A549 (cell line): ENCODE measurements at regions not wholly inside any gene's neighbourhood (a gene's known extent, or its start where the extent isn't known, plus 50 kb on each side); places are given as distances from the start of the nearest gene placed in this dataset.

Experiments used
- ATAC-seq, 2 experiments: fragments of 200-7000 bp in 1 of 2; fragments of >200 bp in 1 of 2; cut with Nextera tagmentation in 1 of 2; cut with Tn5 transposase in 1 of 2; 3 replicates each; pipeline versions ENCODE4 v1.8.0 to v1.9.1; 2018 to 2020; ENCODE audit warnings: mild to moderate bottlenecking in 1 of 2, moderate library complexity in 1 of 2
- CTCF ChIA-PET: fragments of 300-600 bp; sonication (Branson Sonifier 250); formaldehyde crosslinking; extraction: SDS; loops from one replicate; lab custom pipeline; 2021; ENCODE audit warnings: antibody characterized with exemption, inconsistent platforms; lab: Yijun Ruan, JAX
- POLR2A ChIA-PET: fragments of 350-600 bp; formaldehyde crosslinking; extraction: SDS; loops from one replicate; lab custom pipeline; 2021; ENCODE audit warnings: antibody characterized with exemption, inconsistent platforms; lab: Yijun Ruan, JAX
- DNase-seq, 2 experiments: peaks; one replicate each; pipeline versions ENCODE4 v3.0.0 to v3.0.0-alpha.2; 2011 to 2016; ENCODE audit warnings: low read depth in 1 of 2, low spot score in 1 of 2
- FAIRE-seq: peaks from 2 replicates; lab custom pipeline; 2011; peaks lifted over from hg19 to GRCh38; lab: Jason Lieb, UNC
- H3K27ac ChIP-seq, 2 experiments: fragments of >200 bp; sonication (Bioruptor Twin); formaldehyde crosslinking; 3 replicates each; pipeline ENCODE4 v1.5.1; 2016 to 2017
- H3K4me1 ChIP-seq: fragments of >200 bp; sonication (Bioruptor Twin); formaldehyde crosslinking; 3 replicates; pipeline ENCODE4 v1.6.1; 2016
- H3K4me2 ChIP-seq: fragments of >200 bp; sonication (Bioruptor Twin); formaldehyde crosslinking; 3 replicates; pipeline ENCODE4 v1.6.1; 2016
- H3K4me3 ChIP-seq: fragments of >200 bp; sonication (Bioruptor Twin); formaldehyde crosslinking; 3 replicates; pipeline ENCODE4 v1.5.1; 2016
- H3K9me3 ChIP-seq: fragments of >200 bp; sonication (Bioruptor Twin); formaldehyde crosslinking; 3 replicates; pipeline ENCODE4 v1.6.1; 2016
- CBX2 ChIP-seq: fragments of 200-600 bp; sonication (generic); IDR thresholded peaks from 2 replicates; pipeline ENCODE4 v1.6.1; 2016; ENCODE audit warnings: low read depth, mild to moderate bottlenecking, borderline replicate concordance
- CHD2 ChIP-seq: fragments of 150-350 bp; IDR thresholded peaks from 2 replicates; pipeline ENCODE4 v1.6.1; 2014; ENCODE audit warnings: low read length; ENCODE audit not compliant: partially characterized antibody
- CHD4 ChIP-seq: fragments of 200-600 bp; sonication (generic); IDR thresholded peaks from 2 replicates; pipeline ENCODE4 v1.6.1; 2016; ENCODE audit warnings: antibody characterized with exemption, mild to moderate bottlenecking, borderline replicate concordance
- FOSB ChIP-seq: fragments of 250-450 bp; sonication (Bioruptor Pico); IDR thresholded peaks from 2 replicates; pipeline ENCODE4 v1.5.0; 2020; ENCODE audit warnings: mild to moderate bottlenecking, moderate library complexity
- FOXS1 ChIP-seq: fragments of 250-450 bp; sonication (Bioruptor Pico); IDR thresholded peaks from 2 replicates; pipeline ENCODE4 v1.5.0; 2020; ENCODE audit warnings: mild to moderate bottlenecking, moderate library complexity
- GATA3 ChIP-seq: IDR thresholded peaks from 2 replicates; pipeline ENCODE4 v1.6.1; 2012; ENCODE audit warnings: borderline replicate concordance
- HOXB5 ChIP-seq: fragments of 250-450 bp; sonication (Bioruptor Pico); IDR thresholded peaks from 2 replicates; pipeline ENCODE4 v1.5.0; 2020; ENCODE audit warnings: mild to moderate bottlenecking, moderate library complexity
- KDM1A ChIP-seq: fragments of 200-600 bp; sonication (generic); IDR thresholded peaks from 2 replicates; pipeline ENCODE4 v1.6.1; 2016; ENCODE audit warnings: low read depth, mild to moderate bottlenecking
- MAZ ChIP-seq: fragments of 150-350 bp; IDR thresholded peaks from 2 replicates; pipeline ENCODE4 v1.6.1; 2014; ENCODE audit warnings: antibody characterized with exemption, low read depth, low read length, borderline replicate concordance
- NR3C1 ChIP-seq: fragments of >200 bp; sonication (Bioruptor Twin); formaldehyde crosslinking; IDR thresholded peaks from 3 replicates; pipeline ENCODE4 v1.6.1; 2017
- PHF8 ChIP-seq: fragments of 200-600 bp; sonication (generic); IDR thresholded peaks from 2 replicates; pipeline ENCODE4 v1.6.1; 2016; ENCODE audit warnings: low read depth, mild to moderate bottlenecking, antibody characterized with exemption, moderate library complexity, borderline replicate concordance
- POLR2A ChIP-seq: IDR thresholded peaks from 2 replicates; pipeline ENCODE4 v1.6.1; 2012; ENCODE audit warnings: mild to moderate bottlenecking, low read length
- POLR2AphosphoS2 ChIP-seq: conservative IDR thresholded peaks from 2 replicates; pipeline ENCODE4 v1.6.1; 2012; ENCODE audit warnings: low read length, improper control_type of control experiment, inconsistent platforms
- RARB ChIP-seq: fragments of 250-450 bp; sonication (Bioruptor Pico); IDR thresholded peaks from 2 replicates; pipeline ENCODE4 v1.8.0; 2021; ENCODE audit warnings: mild to moderate bottlenecking, moderate library complexity
- RCOR1 ChIP-seq: fragments of 150-350 bp; IDR thresholded peaks from 2 replicates; pipeline ENCODE4 v1.6.1; 2014; ENCODE audit warnings: antibody characterized with exemption, low read length, low read depth
- RFX5 ChIP-seq: fragments of 450-650 bp; IDR thresholded peaks from 2 replicates; pipeline ENCODE4 v1.7.1; 2014; ENCODE audit warnings: antibody characterized with exemption, mild to moderate bottlenecking, moderate library complexity
- SMC3 ChIP-seq: fragments of >200 bp; sonication (Bioruptor Twin); formaldehyde crosslinking; IDR thresholded peaks from 3 replicates; pipeline ENCODE4 v1.6.1; 2018; ENCODE audit warnings: inconsistent platforms
- WGBS: methylation state at CpG from one replicate; pipeline ENCODE4 v1.1.6; 2017; ENCODE audit errors: missing lambda C conversion rate; 5-methylcytosine and 5-hydroxymethylcytosine counted together
- TF ChIP-seq, protein P1 (sequence below): fragments of >200 bp; sonication (Bioruptor Twin); formaldehyde crosslinking; IDR thresholded peaks from 3 replicates; pipeline ENCODE4 v1.6.1; 2016
- TF ChIP-seq, protein P2 (sequence below): IDR thresholded peaks from 2 replicates; pipeline ENCODE4 v1.6.1; 2012; ENCODE audit warnings: low read depth, borderline replicate concordance
- TF ChIP-seq, protein P3 (sequence below): fragments of 200-600 bp; sonication (generic); IDR thresholded peaks from 2 replicates; pipeline ENCODE4 v1.6.1; 2016; ENCODE audit warnings: antibody characterized with exemption, mild to moderate bottlenecking, moderate library complexity
- TF ChIP-seq, protein P4 (sequence below): fragments of 150-350 bp; IDR thresholded peaks from 2 replicates; pipeline ENCODE4 v1.6.1; 2014; ENCODE audit warnings: low read depth, mild to moderate bottlenecking, low read length

DNA sequence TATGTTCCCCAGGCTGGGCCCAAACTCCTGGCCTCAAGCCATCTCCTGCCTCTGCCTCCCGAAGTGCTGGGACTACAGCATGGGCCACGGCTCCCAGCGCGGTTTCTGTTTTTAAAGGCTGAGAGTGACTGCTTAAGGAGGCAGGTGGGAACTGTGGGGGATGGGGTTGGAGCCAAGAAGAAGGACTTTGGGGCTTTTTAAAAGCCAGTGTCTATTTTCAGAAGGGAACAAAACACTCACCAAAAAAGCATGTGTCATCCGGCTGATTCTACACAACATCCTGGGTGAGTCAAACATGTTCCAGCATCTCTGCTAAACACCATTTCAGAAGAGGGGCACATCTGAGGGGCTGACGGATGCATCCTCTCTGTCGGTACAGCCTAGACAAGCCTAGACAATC is 824.5 kb downstream of the TYW1 start:
- ChIA-PET CTCF (no interaction called here), POLR2A (no interaction called here)
- Histone ChIP-seq H3K4me3 (no peak overlapping the region), H3K4me1 (no peaks in the 10 kb centered on the region), H3K9me3 (peaks cover 2% of the 10 kb centered on the region; the same call in 2 of the 3 replicates), H3K4me2 (peak overlapping the region; percentile 25; the same call in 1 of the 3 replicates), H3K27ac (no peak overlapping the region)
- 21% methylated on average over 6 of the region's 7 CpGs for WGBS
- TF ChIP-seq HOXB5 (CRISPR knock-in tag) (no peak), POLR2AphosphoS2 (no peak)
- TF ChIP-seq, protein P1, sequence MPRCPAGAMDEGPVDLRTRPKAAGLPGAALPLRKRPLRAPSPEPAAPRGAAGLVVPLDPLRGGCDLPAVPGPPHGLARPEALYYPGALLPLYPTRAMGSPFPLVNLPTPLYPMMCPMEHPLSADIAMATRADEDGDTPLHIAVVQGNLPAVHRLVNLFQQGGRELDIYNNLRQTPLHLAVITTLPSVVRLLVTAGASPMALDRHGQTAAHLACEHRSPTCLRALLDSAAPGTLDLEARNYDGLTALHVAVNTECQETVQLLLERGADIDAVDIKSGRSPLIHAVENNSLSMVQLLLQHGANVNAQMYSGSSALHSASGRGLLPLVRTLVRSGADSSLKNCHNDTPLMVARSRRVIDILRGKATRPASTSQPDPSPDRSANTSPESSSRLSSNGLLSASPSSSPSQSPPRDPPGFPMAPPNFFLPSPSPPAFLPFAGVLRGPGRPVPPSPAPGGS = no peak
- ATAC-seq (peak in 1 of 2 experiments; percentile 30; a peak in 1 of 6 replicates), FAIRE-seq (no peak), DNase-seq (no peak)

DNA sequence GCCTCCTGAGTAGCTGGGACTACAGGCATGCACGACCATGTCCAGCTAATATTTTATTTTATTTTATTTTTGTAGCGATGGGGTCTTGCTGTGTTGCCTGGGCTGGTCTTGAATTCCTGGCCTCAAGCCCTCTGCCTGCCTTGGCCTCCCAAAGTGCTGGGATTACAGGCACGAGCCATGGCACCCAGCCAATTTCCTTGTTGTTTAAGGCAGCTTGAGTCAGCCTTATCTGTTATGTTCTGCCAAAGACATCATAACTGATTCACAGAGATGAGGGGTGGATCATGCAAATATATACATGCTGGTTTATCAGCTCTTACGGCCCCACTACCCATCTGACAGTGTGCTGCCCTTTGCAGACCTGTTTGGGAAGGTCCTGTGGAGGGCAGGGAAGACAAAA is 826.7 kb downstream of the TYW1 start:
- TF ChIP-seq, protein P2, sequence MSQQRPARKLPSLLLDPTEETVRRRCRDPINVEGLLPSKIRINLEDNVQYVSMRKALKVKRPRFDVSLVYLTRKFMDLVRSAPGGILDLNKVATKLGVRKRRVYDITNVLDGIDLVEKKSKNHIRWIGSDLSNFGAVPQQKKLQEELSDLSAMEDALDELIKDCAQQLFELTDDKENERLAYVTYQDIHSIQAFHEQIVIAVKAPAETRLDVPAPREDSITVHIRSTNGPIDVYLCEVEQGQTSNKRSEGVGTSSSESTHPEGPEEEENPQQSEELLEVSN = no peak
- no peak for TF ChIP-seq GATA3
- TF ChIP-seq, protein P1 = no peak
- no peak for TF ChIP-seq FOXS1 (CRISPR knock-in tag)
- no peak for TF ChIP-seq RFX5
- TF ChIP-seq SMC3 = no peak
- TF ChIP-seq MAZ = no peak
- no peak for TF ChIP-seq CHD4
- TF ChIP-seq KDM1A = no peak
- no peak for TF ChIP-seq CHD2
- TF ChIP-seq, protein P3, sequence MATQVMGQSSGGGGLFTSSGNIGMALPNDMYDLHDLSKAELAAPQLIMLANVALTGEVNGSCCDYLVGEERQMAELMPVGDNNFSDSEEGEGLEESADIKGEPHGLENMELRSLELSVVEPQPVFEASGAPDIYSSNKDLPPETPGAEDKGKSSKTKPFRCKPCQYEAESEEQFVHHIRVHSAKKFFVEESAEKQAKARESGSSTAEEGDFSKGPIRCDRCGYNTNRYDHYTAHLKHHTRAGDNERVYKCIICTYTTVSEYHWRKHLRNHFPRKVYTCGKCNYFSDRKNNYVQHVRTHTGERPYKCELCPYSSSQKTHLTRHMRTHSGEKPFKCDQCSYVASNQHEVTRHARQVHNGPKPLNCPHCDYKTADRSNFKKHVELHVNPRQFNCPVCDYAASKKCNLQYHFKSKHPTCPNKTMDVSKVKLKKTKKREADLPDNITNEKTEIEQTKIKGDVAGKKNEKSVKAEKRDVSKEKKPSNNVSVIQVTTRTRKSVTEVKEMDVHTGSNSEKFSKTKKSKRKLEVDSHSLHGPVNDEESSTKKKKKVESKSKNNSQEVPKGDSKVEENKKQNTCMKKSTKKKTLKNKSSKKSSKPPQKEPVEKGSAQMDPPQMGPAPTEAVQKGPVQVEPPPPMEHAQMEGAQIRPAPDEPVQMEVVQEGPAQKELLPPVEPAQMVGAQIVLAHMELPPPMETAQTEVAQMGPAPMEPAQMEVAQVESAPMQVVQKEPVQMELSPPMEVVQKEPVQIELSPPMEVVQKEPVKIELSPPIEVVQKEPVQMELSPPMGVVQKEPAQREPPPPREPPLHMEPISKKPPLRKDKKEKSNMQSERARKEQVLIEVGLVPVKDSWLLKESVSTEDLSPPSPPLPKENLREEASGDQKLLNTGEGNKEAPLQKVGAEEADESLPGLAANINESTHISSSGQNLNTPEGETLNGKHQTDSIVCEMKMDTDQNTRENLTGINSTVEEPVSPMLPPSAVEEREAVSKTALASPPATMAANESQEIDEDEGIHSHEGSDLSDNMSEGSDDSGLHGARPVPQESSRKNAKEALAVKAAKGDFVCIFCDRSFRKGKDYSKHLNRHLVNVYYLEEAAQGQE = no peak
- no peak for TF ChIP-seq RARB (CRISPR knock-in tag)
- no peak for TF ChIP-seq RCOR1
- no peak for TF ChIP-seq NR3C1
- TF ChIP-seq PHF8 = no peak
- no peak for TF ChIP-seq POLR2A
- TF ChIP-seq, protein P4, sequence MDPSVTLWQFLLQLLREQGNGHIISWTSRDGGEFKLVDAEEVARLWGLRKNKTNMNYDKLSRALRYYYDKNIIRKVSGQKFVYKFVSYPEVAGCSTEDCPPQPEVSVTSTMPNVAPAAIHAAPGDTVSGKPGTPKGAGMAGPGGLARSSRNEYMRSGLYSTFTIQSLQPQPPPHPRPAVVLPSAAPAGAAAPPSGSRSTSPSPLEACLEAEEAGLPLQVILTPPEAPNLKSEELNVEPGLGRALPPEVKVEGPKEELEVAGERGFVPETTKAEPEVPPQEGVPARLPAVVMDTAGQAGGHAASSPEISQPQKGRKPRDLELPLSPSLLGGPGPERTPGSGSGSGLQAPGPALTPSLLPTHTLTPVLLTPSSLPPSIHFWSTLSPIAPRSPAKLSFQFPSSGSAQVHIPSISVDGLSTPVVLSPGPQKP = no peak
- no peak for TF ChIP-seq FOSB (CRISPR knock-in tag)
- TF ChIP-seq CBX2 = no peak
- POLR2A ChIA-PET = no interaction called here
- Histone ChIP-seq H3K4me1 (no peaks in the 10 kb centered on the region), H3K9me3 (peaks cover 6% of the 10 kb centered on the region; the same call in 2 of the 3 replicates), H3K4me2 (no peak overlapping the region), H3K4me3 (no peak overlapping the region), H3K27ac (no peak overlapping the region)
- no peak for FAIRE-seq
- 5% methylated on average over 4 of the region's 4 CpGs for WGBS
- DNase-seq = peak in 1 of 2 experiments; percentile 32
- ATAC-seq = peak in 1 of 2 experiments; percentile 30; a peak in 1 of 6 replicates
- CTCF ChIA-PET = no interaction called here
